ENCODE measurements at regions not wholly inside any gene's neighbourhood (a gene's known extent, or its start where the extent isn't known, plus 50 kb on each side); places are given as distances from the start of the nearest gene placed in this dataset.
"Not testable (repeated sequence)": the region's sequence is repeated elsewhere in the genome, so short reads cannot be mapped to it uniquely, and the experiment has no call there.

GRCh38 chr11:135011313-135011712 is 599.3 kb upstream of the B3GAT1 start:
- not testable (repeated sequence) for DNase-seq (ENCODE audit: low spot score)

DNA sequence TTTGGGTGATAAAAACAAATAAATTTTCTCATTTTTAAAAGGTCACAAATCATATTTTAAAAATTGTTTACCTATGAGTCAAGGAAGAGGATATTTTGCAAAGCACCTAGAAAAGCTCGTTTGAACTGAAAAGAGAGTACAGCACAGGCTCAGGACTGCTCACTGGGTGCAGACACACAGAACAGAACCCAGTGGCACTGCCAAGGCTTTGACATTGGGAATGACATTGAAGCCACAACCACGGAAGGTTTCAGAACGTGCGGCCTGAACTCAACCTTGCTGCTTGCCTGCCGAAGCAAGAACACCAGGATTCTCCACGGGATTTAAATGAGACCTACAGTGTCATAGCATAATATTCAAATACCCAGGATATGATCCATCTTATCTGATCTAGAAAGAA is 597.1 kb upstream of the B3GAT1 start:
- no peak for DNase-seq (ENCODE audit: low spot score)

- no peak for DNase-seq (ENCODE audit: low spot score)
Measured at GRCh38 chr11:135008412-135008811, 596.4 kb upstream of the B3GAT1 start.

DNA sequence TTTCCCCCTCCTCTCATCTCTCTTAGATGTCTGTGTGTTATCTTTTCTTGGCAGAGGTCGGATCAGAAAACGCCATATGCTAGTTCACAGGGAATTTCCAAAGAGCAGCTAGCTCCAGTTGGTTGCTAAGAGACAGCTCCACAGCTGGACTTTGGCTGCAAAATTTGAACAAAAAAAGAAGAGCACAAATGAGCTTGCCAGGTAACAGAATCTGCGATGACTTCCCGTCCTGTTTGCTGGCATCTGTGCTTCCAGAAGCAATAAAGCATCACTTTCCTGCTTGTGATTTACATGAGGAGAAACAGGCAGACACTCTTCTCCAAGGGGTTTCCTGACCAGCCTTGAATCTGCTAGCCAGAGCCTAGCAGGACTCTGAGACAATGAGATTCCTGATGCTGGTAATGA is 596.0 kb upstream of the B3GAT1 start:
- no peak for DNase-seq (ENCODE audit: low spot score)

DNA sequence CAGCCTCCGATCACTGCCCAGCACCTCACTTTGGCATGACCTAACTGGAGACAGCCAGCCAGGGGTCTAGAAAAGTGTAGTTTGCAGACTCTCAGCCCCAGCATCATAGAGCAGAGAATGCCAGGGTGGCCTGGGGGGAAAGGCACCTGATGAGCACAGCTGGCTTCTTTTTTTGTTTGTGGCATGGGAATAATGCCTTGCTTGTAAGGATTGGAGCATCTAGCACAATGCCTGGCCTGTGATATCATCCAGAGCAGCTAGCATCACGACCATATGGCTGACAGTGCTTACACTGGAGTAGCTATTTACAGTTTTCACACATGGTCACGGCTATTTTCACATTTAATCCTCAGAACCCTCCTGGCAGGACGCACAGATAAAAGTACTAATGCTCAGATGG is 594.8 kb upstream of the B3GAT1 start:
- DNase-seq (ENCODE audit: low spot score) = no peak

DNA sequence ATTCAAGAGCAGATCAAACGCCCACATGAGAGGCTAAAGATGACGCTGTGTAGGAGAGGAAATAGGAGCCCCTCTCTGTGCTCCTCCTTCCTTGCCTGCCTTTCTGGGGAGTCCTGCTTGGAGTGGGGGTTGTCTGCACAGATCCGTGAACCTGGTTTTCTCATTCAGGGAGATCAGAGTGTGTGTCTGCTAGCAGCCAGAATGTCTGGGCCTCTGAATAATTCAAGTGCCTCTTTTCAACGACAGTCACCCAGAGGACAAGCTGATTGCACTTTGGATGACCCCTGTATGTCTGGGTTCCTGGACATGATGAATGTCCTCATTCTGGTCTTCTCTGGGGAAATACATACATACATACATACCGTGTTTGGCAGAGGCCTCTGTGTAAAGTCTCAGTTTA is 592.5 kb upstream of the B3GAT1 start:
- no peak for DNase-seq (ENCODE audit: low spot score)

- DNase-seq (ENCODE audit: low spot score) = no peak
Measured at GRCh38 chr11:135002236-135002635, 590.2 kb upstream of the B3GAT1 start.

- no peak for DNase-seq (ENCODE audit: low spot score)
Measured at GRCh38 chr11:135001581-135001980, 589.5 kb upstream of the B3GAT1 start.

GRCh38 chr11:135001065-135001464 is 589.0 kb upstream of the B3GAT1 start:
- DNase-seq (ENCODE audit: low spot score) = not testable (repeated sequence)

DNA sequence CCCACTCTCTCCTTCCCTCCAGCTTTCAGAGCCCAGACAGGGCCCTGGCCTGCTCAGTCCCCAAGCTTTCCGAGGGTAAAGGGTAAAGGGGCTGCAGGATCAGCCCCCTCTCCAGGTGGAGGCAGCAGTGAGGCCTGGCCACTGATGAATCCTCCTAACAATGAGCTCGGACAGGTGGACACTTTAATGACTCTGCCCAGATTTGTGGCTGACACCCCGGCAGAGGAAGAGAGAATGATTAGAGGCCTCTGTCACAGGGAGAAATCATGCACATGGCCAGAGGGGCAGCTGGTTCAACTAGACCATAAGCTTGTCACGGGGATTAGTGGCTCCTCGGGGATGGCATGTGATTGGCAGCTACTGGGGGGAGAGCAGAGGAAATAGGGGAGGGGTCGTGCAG is 587.5 kb upstream of the B3GAT1 start:
- DNase-seq (ENCODE audit: low spot score) = no peak

GRCh38 chr11:134997652-134998320 is 585.7 kb upstream of the B3GAT1 start:
- DNase-seq (ENCODE audit: low spot score) = no peak

GRCh38 chr11:134995741-134996140 is 583.7 kb upstream of the B3GAT1 start:
- no peak for DNase-seq (ENCODE audit: low spot score)

DNA sequence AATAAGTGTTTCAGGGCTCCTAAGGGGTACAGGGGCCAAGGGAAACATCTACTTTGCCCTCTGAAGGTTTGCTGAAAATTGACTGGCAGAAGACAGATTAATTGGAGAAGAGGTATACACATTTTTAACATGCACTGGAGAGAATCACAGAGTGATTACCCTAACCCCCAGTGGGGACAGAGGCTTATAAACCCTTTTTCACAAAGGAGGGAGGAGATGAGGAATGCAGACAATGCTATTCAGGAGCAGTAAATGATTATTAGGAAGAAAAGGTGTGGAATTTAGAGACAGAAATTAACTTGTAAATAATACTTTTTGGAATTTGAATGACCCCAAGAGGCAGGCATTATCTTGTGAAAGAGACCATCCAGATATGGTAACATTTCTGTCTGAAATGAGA is 582.4 kb upstream of the B3GAT1 start:
- DNase-seq (ENCODE audit: low spot score) = no peak

GRCh38 chr11:134993691-134994243 is 581.7 kb upstream of the B3GAT1 start:
- no peak for DNase-seq (ENCODE audit: low spot score)

GRCh38 chr11:134992981-134993380 is 580.9 kb upstream of the B3GAT1 start:
- no peak for DNase-seq (ENCODE audit: low spot score)

GRCh38 chr11:134988495-134988894 is 576.5 kb upstream of the B3GAT1 start:
- no peak for DNase-seq (ENCODE audit: low spot score)

DNA sequence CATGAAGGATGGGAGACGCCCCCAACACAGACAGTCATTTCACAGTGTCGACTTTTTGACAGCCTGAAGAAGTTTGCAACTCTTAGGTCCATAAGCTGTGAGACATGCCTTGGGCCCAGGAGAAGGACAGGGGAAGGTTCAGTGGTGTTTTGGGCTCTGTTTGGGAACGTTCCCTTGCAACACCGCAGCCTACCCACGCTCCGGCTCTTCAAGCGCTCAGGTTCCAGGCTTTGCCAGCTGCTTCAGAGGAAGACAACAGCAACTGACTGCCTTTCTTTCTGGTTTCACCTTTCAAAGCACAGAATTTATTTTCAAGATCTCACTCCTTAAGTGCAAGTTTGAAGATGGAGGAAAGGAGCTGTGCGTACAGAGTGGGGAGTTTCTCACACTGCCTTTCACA is 575.8 kb upstream of the B3GAT1 start:
- DNase-seq (ENCODE audit: low spot score) = no peak

DNA sequence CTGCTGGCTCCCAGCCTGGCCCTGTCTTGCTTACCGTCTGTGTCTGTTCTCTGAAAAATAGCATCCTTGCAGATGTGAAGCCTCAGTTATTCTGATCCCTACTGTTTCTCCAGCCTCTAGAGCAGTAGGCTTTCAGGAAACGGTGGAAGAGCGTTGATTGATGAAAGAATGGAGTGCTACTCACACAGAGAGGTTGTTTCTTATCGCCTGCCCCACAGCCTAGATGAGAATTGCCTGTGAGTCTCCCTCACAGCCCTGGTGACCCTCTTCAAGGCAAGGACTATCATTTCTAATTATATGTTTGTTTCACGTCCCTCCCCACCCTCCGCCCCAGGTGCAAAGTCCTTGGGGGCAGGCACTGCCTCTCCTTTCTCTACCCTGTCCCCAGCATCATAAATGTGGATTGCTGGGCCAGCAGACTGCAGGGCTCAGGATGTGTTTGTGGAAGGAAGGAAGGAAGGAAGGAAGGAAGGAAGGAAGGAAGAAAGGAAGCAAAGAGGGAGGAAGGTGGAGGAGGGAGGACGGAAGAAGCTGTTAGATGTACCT is 575.3 kb upstream of the B3GAT1 start:
- DNase-seq (ENCODE audit: low spot score) = no peak

- DNase-seq (ENCODE audit: low spot score) = no peak
Measured at GRCh38 chr11:134984421-134984820, 572.4 kb upstream of the B3GAT1 start.

GRCh38 chr11:134982432-134982831 is 570.4 kb upstream of the B3GAT1 start:
- not testable (repeated sequence) for DNase-seq (ENCODE audit: low spot score)

DNA sequence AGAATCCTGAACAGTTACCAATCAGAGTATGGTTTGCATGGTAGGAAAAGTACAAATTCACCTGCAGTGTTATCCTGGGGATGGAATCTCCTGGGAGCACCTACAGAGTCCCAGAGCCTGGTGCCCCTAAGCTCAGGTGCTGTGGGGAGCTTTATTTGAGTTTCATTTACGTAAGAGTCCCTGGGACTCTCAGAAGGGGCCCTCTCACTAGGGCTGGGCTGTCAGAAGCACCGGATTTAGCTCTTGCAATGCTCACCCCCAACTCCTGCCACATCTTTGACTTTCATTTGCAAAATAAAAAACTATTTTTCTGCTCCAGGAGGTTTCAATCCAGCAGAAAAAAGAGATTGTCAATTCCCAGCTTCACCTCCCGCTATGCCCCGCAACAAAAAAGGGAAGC is 569.8 kb upstream of the B3GAT1 start:
- DNase-seq (ENCODE audit: low spot score) = no peak

- DNase-seq (ENCODE audit: low spot score) = no peak
Measured at GRCh38 chr11:134980819-134981710, 569.0 kb upstream of the B3GAT1 start.

- not testable (repeated sequence) for DNase-seq (ENCODE audit: low spot score)
Measured at GRCh38 chr11:134979089-134979457, 567.0 kb upstream of the B3GAT1 start.
